Coronary artery (tissue), 2 donors: ENCODE measurements at regions not wholly inside any gene's neighbourhood (a gene's known extent, or its start where the extent isn't known, plus 50 kb on each side); places are given as distances from the start of the nearest gene placed in this dataset.
A peak's percentile ranks its signal among the peaks of the same experiment; 100 is the strongest.
"Not testable (repeated sequence)": the region's sequence is repeated elsewhere in the genome, so short reads cannot be mapped to it uniquely, and the experiment has no call there.

Experiments used
- DNase-seq: peaks from one replicate; pipeline ENCODE4 v3.0.0-alpha.2; 2017; ENCODE audit warnings: low spot score
- H3K27ac ChIP-seq, 2 donors: fragments of 200-600 bp; sonication (generic); one replicate each; pipeline ENCODE4 v1.5.1; 2016 to 2019
- H3K4me3 ChIP-seq: fragments of 200-600 bp; sonication (generic); 2 replicates; pipeline ENCODE4 v1.5.1; 2016; ENCODE audit warnings: mild to moderate bottlenecking, moderate library complexity
- TF ChIP-seq, protein P1 (sequence below): fragments of 200-600 bp; sonication (generic); IDR thresholded peaks from one replicate; pipeline ENCODE4 v1.5.1; 2019; ENCODE audit warnings: antibody characterized with exemption

DNA sequence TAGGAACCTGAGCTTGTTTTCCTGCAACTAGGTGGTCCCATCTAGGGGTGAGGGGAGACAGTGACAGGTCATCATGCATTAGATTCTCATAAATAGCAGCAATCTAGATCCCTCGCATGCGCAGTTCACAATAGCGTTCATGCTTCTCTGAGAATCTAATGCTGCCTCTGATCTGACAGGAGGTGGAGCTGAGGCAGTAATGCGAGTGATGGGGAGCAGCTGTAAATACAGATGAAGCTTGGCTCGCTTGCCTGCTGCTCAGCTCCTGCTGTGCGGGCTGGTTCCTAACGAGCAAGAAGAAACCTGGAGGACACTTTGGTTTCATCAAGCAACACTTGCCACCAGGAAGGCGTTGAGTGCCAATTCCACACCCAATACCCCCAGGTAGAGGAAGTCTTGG is 95.1 kb upstream of the OLIG2 start:
- Histone ChIP-seq H3K27ac (no peak overlapping the region), H3K4me3 (no peak overlapping the region)
- DNase-seq: no peak
- TF ChIP-seq, protein P1, sequence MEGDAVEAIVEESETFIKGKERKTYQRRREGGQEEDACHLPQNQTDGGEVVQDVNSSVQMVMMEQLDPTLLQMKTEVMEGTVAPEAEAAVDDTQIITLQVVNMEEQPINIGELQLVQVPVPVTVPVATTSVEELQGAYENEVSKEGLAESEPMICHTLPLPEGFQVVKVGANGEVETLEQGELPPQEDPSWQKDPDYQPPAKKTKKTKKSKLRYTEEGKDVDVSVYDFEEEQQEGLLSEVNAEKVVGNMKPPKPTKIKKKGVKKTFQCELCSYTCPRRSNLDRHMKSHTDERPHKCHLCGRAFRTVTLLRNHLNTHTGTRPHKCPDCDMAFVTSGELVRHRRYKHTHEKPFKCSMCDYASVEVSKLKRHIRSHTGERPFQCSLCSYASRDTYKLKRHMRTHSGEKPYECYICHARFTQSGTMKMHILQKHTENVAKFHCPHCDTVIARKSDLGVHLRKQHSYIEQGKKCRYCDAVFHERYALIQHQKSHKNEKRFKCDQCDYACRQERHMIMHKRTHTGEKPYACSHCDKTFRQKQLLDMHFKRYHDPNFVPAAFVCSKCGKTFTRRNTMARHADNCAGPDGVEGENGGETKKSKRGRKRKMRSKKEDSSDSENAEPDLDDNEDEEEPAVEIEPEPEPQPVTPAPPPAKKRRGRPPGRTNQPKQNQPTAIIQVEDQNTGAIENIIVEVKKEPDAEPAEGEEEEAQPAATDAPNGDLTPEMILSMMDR: no peak

GRCh38 chr21:32934068-32934467 is 91.7 kb upstream of the OLIG2 start:
- not testable (repeated sequence) for H3K4me3 ChIP-seq, H3K27ac ChIP-seq, DNase-seq

- TF ChIP-seq, protein P1: no peak
- H3K27ac ChIP-seq: no peak overlapping the region
- no peak for DNase-seq
- no peak overlapping the region for H3K4me3 ChIP-seq
These were observed 90.9 kb upstream of the OLIG2 start for GRCh38 chr21:32934829-32935228.

GRCh38 chr21:32940079-32941014 is 85.4 kb upstream of the OLIG2 start:
- no peak for DNase-seq
- TF ChIP-seq, protein P1: peak; percentile 48
- H3K27ac ChIP-seq: no peak overlapping the region
- H3K4me3 ChIP-seq: no peak overlapping the region

GRCh38 chr21:32941263-32941662 is 84.5 kb upstream of the OLIG2 start:
- TF ChIP-seq, protein P1: no peak
- no peak for DNase-seq
- Histone ChIP-seq H3K4me3 (no peak overlapping the region), H3K27ac (no peak overlapping the region)

GRCh38 chr21:32946654-32947053 is 79.1 kb upstream of the OLIG2 start:
- DNase-seq: no peak
- TF ChIP-seq, protein P1: no peak

DNA sequence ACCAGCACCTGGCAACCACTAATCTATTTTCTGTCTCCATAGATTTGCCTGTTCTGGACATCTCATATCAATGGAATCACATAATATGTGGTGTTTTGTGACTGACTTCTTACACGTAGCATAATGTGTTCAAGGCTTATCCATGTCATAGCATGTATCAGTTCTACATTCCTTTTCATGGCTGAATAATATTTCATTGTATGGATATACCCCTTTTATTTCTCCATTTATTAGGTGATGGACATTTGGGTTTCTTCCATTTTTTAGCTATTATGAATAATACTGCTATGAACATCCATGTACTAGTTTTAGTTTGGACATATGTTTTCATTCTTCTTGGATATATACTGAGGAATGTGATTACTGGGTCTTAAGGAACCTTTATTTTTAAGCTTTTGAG is 78.0 kb upstream of the OLIG2 start:
- TF ChIP-seq, protein P1: no peak
- DNase-seq: no peak
- H3K4me3 ChIP-seq: no peak overlapping the region
- no peak overlapping the region for H3K27ac ChIP-seq

More at GRCh38 chr21:32946654-32947053, 79.1 kb upstream of the OLIG2 start:
- no peak overlapping the region for H3K27ac ChIP-seq
- H3K4me3 ChIP-seq: no peak overlapping the region
